HG03280 (cell line): ENCODE measurements at regions not wholly inside any gene's neighbourhood (a gene's known extent, or its start where the extent isn't known, plus 50 kb on each side); places are given as distances from the start of the nearest gene placed in this dataset.
"Not testable (repeated sequence)": the region's sequence is repeated elsewhere in the genome, so short reads cannot be mapped to it uniquely, and the experiment has no call there.

ENCODE experiments used
- ATAC-seq: cut with Tn5 transposase; IDR thresholded peaks from one replicate; pipeline ENCODE4 v1.9.1; 2021; ENCODE audit warnings: mild to moderate bottlenecking, moderate library complexity; ENCODE audit not compliant: unreplicated experiment

GRCh38 chr15:98546329-98546728 is 102.0 kb upstream of the IGF1R start:
- ATAC-seq = no peak

GRCh38 chr15:98547275-98547674 is 101.1 kb upstream of the IGF1R start:
- no peak for ATAC-seq

DNA sequence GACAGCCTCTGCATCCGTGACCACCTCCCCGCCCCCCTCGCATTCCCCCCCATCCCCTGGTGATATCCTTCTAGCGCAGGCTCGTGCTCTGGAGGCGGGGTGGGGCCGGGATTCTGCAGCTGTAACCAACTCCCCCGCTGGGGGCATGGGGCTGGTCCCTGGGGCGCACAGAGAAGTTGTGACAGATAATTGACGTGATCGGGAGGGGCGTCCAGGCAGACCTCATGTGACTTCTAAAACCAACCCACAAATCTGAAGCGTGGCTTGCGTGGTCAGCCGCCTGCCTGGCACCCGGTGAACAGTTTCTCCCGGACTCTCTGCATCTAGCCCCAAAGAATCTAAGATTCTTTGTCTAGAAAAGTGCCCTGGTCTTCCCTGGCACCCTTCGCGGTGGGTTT is 100.6 kb upstream of the IGF1R start:
- no peak for ATAC-seq

GRCh38 chr15:98548139-98548971 is 100.0 kb upstream of the IGF1R start:
- no peak for ATAC-seq

GRCh38 chr15:98549003-98549402 is 99.3 kb upstream of the IGF1R start:
- no peak for ATAC-seq

DNA sequence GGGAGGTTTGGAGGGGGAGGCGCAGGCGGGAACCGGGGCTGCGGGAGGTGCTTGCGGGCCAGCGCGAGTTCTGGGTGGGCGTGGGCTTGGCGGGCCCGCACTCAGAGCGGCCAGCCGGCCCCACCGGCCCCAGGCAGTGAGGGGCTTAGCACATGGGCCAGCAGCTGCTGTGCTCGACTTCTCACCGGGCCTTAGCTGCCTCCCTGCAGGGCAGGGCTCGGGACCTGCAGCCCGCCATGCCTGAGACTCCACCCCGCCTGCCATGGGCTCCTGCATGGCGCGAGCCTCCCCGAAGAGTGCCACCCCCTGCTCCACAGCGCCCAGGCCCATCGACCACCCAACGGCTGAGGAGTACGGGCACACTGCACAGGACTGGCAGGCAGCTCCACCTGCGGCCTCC is 98.6 kb upstream of the IGF1R start:
- no peak for ATAC-seq

GRCh38 chr15:98550363-98550762 is 98.0 kb upstream of the IGF1R start:
- not testable (repeated sequence) for ATAC-seq

DNA sequence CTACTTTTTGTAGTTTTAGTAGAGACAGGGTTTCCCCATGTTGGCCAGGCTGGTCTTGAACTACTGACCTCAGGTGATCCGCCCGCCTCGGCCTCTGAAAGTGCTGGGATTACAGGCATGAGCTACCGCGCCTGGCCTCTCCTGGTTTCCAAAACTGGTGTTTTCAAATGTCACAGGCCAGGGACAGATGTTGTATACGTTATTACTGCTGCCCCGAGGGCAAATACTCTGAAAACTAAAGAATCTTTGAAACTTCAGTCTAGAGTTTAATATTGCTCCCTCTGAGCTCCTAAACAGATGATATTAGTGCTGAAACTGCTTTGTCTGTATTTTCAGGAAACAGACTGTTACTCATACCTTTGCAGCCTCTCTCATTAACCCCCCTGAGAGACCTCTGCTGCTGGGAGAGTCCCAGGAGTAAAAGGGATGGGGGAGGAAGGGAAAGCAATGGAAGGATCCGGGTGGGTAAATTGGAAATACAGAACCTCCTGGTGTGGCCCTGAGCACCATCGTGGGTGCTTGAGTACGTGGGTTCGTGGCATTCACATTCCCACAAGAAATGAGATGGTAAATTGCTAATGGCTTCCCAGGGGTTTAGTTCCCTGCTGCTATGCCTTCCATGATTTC is 96.3 kb upstream of the IGF1R start:
- ATAC-seq = no peak

DNA sequence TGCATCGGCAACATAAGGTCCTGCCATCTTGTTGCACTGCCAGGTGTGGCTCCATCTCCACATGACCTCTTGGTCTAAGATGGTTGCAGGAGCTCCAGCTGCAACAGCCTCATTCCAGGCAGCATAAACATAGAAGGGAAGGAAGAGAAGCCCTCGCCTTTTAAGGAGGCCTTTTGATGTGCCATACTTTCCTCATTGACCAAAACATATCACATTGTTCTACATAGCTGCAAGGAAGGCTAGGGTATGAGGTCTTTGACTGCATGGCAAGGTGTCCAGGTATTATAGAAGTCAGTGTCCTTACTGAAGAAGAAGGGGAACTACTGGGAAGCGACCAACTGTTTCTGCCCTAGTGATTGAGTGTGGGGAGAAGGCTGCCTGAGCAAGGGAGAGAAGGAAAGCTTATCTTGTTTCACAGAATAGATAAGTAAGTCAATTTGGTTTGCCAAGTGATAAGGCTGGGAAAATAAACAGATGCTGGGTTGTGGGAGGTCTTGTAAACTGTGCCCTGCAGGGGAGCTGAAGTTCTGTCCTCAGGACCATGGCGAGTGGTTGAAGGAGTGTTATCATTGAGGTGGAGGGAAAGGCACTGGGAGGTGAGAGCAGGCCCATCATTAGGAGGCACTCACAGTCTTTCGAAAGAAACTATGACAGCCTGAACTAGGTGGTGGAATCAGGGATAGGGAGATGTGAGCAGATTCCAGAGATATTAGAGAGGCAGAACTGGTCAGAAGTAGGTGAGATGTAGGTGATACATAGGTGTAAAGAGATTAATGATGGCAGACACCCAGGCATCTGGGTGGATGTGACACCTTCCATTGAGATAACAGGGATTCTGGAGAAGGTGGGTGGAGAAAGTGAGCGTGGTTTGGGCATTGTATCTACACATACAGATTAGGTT is 93.8 kb upstream of the IGF1R start:
- no peak for ATAC-seq

DNA sequence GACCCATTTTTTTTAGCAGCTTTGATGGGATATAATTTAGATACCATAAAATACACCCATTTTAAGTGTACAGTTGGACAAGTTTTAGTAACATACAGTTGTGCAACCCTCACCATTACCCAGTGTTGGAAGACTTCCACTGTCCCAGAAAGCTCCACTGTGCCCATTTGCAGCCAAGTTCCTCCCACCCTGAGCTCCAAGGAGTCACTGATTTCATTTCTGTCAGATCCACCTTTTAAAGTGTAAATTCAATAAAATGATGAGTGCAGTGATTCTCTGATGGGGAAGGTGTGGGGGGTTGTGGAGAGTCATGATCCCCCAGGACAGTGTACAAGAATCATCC is 93.2 kb upstream of the IGF1R start:
- ATAC-seq = no peak

- ATAC-seq = no peak
Observed at GRCh38 chr15:98556321-98556720, 92.0 kb upstream of the IGF1R start.

DNA sequence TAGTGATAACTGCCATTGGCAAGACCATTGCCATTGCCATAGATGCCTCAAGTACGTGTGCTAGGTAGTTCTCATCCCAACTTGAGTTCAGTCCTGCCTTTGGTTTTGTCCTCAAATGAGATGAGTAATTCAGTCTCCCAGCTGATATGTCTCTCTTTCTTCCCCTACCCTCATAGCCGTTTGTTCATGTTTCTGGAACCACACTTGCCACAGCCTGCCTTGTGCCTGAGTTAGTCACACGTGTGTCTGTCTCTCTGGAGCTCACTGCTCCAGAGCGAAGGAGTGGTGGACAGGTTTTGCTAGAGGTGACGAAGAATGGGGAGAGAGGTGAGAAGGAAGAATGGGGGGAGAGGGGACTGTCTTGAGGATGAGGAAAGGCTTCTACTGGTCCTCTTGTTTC is 88.0 kb upstream of the IGF1R start:
- ATAC-seq = no peak

GRCh38 chr15:98561169-98561941 is 87.0 kb upstream of the IGF1R start:
- ATAC-seq = no peak

DNA sequence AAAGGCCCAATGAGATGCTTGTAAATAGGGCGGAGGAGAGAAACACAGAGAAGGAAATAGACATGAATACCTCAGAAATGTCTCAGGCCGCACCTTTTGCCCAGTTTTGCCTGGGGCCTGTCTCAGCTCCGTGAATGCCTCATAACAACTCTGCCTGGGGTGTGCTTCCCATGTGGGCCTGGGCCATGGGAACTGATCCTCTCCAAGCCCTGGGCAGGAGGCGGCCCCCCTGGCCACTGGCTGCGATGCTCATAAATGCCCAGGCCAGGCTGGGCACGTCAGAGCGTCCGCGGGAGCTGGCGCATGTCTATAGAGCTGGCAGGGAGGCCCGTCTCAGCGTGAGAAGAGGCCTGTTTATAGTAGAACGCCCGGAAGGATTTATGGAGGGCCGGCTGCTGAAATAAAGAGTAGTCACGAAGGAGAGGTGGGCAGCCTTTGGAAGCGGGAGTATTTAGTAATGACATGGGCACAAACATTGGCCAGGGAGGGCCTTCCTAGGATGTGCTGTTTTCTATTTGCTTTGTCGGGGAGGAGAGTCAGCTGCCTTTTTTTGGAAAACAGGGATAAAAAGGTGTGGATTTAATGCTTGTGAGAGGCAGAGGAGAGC is 85.9 kb upstream of the IGF1R start:
- no peak for ATAC-seq

GRCh38 chr15:98565566-98565965 is 82.8 kb upstream of the IGF1R start:
- ATAC-seq = no peak

DNA sequence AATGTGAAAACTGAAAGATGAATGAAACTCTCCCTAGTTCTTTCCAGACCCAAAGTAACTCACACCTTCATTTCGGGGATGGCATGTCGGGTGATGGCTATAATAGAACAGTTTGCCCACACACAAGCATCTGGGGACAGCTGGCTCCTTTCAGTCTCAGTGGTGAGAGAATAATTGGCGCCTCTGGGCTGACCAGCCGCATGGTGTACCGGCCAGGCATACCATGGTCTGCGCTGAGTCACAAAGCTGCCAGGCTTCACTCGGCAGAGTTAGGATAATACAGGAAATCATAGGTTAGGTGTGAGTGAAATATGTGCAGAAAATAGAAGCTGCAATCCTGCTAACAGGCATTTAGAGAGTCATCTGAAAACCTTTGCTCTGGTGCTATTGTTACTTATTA is 80.4 kb upstream of the IGF1R start:
- no peak for ATAC-seq

DNA sequence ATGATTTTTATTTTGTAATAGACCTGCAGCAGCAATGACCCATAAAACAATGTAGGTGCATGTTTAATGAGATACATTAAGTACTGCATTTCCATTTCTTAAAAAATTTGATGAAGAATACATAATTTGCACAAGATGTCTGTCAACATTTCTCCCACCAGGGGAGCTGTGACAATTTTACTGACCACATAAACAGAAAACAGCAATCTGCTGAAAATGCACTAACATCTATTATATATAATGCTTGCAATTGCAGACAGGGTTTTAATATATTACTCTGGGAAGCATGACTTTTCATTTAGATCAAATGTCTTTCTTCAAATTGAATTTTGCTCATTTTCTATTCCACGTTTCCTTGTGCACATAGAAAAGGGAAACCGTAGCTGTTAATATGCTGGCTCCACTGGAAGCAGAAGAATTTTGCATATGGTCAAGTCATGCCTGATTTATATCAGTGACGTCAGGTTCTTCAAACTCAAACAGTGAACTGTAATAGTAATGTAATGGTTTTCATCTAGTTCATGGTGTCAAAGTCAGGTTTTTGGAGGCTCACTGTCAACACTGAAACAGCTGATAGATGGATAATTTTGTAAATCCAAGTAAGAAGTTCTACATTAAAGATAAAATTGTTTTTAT is 79.8 kb upstream of the IGF1R start:
- ATAC-seq = no peak

- no peak for ATAC-seq
Observed at GRCh38 chr15:98570119-98570518, 78.2 kb upstream of the IGF1R start.

- ATAC-seq = no peak
Observed at GRCh38 chr15:98580572-98580971, 67.8 kb upstream of the IGF1R start.

DNA sequence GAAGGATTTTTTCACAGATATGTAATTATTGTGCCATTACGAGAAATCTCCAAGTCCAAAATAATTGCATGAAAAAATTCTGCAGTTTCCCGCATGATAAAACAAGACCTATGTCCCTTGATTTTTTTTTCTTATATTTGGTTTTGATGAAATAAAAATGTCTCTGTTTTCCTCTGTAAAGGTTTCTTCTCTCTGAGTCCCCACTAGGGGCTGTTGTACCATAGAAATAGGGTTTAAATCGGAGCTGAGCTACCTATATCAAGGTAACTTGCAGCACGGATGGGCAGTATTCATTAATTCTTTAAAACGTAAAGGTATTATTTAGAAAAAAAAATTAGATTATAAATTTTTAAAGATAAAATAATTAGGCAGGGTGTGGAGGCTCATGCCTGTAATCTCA is 66.6 kb upstream of the IGF1R start:
- ATAC-seq = no peak
